Limb (tissue), 2 donors: ENCODE measurements at regions not wholly inside any gene's neighbourhood (a gene's known extent, or its start where the extent isn't known, plus 50 kb on each side); places are given as distances from the start of the nearest gene placed in this dataset.
A peak's percentile ranks its signal among the peaks of the same experiment; 100 is the strongest.

ENCODE experiments used
- DNase-seq, 2 donors: peaks; one replicate each; pipeline ENCODE4 v3.0.0-alpha.2; 2016; ENCODE audit errors: extremely low spot score in 2 of 2

DNA sequence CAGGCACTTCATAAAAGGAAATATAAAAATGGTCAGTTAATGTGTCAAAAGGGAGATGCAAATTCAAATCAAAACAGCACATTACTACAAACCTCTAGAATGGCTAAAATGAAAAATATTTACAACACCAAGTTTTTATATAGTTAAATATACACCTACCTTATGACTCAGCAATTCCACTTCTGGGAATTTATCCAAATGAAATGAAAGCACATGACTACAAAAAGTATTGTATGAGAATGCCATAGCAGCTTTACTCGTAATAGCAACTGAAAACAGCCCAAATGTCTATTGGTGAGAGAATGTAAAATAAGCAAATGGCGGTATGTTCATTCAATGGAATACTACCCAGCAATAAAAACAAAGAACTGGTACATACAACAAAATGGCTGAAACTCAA, 175.8 kb upstream of the SPAG17 start:
- no peak for DNase-seq

DNA sequence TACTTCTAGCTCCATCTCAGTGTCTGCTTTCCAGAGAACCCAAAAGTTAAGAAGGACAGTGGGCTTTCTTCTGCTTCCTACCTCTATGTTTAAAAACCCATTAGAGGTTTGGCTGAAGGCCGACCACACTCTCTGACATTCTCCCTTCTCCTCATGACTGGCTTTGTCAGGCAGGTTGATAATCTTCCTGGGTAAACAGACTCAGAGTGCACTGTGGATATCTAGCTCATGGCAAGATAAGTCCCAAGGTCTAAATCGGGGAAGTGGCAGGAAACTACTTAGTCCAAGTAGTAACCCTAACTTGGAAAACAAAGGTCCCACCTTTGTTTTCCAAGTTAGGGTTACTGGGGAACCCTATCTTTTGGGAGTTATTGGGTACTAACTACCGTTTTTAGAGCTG, 161.9 kb upstream of the SPAG17 start:
- no peak for DNase-seq

- DNase-seq, result no peak
These were observed 156.2 kb upstream of the SPAG17 start for GRCh38 chr1:118340928-118341910.

DNA sequence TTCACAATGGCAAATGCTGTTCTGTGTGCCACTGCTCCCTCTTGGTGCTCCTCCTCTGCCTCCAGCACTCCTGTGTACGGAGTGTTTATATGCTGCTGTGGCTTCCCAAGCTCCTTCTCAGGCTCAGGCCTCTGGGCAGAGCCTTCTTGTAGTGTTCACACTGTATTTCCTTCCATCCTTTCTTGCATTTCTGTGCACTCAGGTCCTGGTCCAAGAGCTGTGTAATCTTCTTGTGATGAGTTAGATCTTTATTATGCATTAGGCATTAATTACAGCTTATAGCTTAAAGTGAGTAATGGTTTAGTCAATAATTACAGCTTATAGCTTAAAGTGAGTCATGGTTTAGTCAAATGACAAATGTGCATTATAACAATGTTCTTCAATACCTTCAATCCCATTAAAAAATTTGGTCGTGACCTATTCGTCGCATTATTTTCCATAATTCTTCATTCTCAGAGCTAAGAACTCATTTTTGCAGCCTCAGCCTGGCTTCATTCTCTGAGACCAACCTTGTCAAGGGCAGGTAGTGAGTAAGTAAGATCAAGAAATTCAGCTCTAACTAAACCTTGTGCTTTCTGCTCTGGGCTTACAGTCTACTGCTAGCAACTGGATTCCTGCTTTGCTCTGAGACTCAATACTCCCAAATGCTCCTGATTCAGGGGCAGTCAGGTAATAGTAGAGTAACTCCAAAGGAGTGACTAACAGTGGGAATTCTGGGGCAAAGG, 154.5 kb upstream of the SPAG17 start:
- DNase-seq, result no peak

DNA sequence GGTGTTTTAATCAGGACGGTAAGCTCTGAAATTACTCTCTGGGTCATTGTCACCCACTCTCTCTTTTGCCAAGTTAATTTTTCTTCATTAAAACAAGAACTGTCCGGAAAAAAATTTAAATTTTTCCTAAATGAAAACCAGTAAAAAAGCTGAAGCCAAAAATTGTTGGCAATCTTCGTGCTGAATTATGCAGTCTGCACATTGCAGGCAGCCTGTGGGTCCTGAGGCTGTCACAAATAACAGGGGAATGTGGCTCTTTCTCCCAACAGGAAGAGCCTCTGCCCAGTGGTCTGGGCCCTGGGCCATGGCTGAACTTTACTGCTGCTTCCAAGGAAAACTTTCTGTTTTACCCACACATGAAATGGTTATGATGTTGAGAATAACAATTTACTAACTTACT, 153.9 kb upstream of the SPAG17 start:
- DNase-seq, result no peak

GRCh38 chr1:118337346-118337745, 152.3 kb upstream of the SPAG17 start:
- DNase-seq, result no peak

GRCh38 chr1:118335331-118335732, 150.3 kb upstream of the SPAG17 start:
- no peak for DNase-seq

DNA sequence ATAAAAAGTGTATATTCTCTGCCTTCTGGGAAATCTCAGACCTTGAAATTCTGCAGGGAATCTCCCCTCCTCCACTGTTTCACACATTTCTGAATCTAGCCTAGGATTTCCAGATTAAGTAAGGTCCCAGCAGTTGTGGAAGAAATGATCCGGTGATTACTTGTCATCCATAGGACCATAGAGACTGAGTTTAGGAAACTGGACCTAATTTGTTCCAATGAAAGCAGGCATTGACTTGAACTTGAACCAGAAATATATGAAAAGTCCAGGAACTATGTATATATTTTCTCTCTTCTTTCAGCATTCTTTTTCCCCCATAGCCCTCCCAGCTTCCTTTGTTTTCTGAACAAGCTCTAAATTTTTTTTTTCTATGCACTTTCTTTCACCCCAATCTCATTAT, 149.5 kb upstream of the SPAG17 start:
- DNase-seq, result no peak

- peak; percentile 63 to 82 for DNase-seq
These were observed 148.7 kb upstream of the SPAG17 start for GRCh38 chr1:118333601-118334210.

DNA sequence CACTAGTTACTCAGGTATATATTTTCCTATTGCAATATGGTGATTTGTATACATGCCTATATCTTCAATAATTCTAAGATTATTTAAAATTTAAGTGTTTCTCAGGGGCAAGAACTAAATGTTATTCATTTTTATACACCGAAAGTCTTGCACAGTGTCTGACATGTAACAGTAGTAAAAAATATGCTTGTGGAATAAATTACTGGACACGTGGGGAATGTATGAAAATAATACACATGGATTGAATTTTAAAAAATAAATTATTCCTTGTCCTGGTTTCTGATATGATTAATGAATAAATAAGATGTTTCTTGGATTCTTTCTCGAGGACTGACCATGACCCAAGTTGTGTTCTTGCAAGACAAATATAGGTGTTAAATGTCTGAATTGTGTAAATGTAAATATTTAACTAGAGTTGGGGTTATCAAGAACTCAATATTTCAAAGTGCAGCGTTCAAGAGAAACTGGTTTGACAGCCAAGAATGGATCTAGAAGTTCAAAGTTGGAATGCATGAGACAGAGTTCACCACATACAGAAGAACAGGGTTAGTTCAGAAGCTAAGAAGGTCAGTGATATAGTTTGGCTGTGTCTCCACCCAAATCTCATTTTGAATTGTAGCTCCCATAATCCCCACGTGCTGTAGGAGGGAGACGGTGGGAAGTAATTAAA, 142.1 kb upstream of the SPAG17 start:
- no peak for DNase-seq

DNA sequence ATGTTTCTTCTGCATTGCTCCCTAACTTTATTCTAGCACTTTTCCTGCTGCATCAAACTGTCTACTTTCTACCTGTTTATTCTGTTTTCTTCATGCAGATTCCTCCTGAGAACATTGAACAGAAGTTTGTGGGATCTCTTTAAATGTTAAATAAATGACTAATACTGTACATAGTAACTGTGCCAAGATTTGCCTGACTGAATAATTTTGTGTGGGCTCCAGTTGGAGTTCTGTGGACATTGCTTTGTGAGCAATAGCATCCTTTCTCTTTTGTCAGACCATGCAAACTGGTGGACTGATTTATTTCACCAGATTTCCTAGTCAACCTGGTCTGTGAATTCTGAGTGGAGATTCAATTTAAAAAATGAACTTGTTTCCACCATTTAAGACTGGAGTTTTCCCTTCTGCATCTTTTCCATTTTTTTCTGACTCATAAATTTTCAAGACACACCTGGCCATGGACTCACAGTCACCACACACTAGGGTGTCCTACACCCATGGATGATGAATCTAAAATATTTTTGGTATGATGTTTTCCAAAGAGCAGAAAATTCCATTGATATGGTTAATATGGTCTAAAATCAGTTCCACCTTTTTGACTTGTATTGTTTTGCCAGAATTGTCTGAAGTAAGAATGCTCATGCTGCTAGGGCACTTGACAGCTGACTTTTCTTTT, 140.7 kb upstream of the SPAG17 start:
- DNase-seq, result no peak

DNA sequence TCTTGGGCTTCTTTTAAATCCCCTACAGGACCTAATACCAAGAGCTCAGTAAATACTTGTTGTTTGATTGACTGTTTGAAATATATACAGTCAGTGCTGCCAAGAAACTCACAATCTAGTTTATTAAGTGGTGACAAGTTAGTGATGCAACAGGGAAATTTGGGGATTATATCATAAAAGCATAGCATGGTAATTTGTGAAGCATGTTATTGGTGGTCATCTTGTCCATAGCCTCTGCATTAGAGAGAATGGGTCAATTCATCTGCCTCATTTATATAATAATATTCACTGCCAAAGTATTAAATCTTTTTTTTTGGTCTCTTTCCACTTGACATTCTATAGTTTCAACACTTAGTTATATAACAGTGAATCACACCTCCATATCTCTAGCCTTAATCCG, 138.2 kb upstream of the SPAG17 start:
- peak in 1 of 2 donors; percentile 27 for DNase-seq

GRCh38 chr1:118322331-118322730, 137.3 kb upstream of the SPAG17 start:
- no peak for DNase-seq

GRCh38 chr1:118321840-118322239, 136.8 kb upstream of the SPAG17 start:
- DNase-seq, result no peak

GRCh38 chr1:118317842-118318614, 133.0 kb upstream of the SPAG17 start:
- DNase-seq, result no peak

DNA sequence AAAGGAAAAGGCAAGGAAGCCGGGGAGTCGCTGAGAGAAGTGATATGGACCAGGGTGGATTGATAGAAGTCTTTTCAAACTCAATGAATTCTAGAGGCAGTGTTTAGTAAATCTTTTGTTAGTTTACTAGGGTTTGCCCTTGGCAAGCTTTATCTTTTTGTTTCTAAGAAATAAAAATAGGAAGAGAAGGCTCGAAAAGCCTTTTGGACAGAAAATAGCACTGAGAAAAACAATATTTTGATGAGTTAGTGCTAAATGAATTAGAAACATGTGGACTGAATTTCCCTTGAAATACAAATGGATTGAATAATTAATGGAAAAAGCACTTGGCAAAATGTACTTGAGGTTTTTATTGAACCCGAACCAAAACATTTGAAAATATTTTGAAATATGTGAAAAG, 121.8 kb upstream of the SPAG17 start:
- DNase-seq, result peak in 1 of 2 donors; percentile 48

DNA sequence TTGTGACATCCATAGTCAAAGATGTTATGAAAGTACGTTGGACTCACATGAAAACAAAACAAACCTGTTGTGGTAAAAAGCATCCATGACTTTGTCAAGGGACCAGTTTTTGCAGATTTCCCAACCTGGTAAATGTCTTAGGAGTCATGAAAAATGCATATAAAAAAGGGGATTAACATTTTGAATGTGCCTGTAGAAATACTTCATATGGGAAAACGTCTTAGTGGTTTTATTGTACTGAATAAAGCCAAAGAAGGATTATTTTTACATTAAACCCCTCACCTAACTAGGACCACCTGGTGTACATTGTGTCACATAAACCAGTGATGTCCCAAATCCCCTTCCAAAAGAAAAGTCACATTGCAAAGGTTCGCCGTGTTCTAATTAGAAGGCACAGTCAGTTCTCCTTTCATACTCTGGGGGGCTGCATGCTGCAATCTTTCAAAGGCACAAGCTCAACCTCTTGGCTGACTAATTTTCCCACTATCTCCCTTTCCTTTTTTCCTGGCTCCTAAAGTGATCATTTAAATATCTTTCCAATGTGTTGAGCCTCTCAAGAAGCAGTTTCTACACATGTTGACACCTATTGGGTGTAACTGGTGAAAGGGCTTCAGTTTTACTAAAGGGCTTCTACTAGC, 119.8 kb upstream of the SPAG17 start:
- peak in 1 of 2 donors; percentile 69 for DNase-seq

- no peak for DNase-seq
These were observed 118.5 kb upstream of the SPAG17 start for GRCh38 chr1:118303534-118303933.

- no peak for DNase-seq
These were observed 118.0 kb upstream of the SPAG17 start for GRCh38 chr1:118303064-118303463.

- no peak for DNase-seq
These were observed 117.1 kb upstream of the SPAG17 start for GRCh38 chr1:118302145-118302544.
